NT2/D1 (cell line): ENCODE measurements at regions not wholly inside any gene's neighbourhood (a gene's known extent, or its start where the extent isn't known, plus 50 kb on each side); places are given as distances from the start of the nearest gene placed in this dataset.

ENCODE experiments used
- SUZ12 ChIP-seq: IDR thresholded peaks from 2 replicates; pipeline ENCODE4 v1.6.1; 2011; ENCODE audit not compliant: insufficient read length, insufficient read depth; ENCODE audit errors: extremely low read depth
- YY1 ChIP-seq: IDR thresholded peaks from 2 replicates; pipeline ENCODE4 v1.6.1; 2011; ENCODE audit not compliant: insufficient read length, insufficient read depth
- ZNF274 ChIP-seq: IDR thresholded peaks from 2 replicates; pipeline ENCODE4 v1.6.1; 2011; ENCODE audit warnings: mild to moderate bottlenecking, low read depth, low read length

DNA sequence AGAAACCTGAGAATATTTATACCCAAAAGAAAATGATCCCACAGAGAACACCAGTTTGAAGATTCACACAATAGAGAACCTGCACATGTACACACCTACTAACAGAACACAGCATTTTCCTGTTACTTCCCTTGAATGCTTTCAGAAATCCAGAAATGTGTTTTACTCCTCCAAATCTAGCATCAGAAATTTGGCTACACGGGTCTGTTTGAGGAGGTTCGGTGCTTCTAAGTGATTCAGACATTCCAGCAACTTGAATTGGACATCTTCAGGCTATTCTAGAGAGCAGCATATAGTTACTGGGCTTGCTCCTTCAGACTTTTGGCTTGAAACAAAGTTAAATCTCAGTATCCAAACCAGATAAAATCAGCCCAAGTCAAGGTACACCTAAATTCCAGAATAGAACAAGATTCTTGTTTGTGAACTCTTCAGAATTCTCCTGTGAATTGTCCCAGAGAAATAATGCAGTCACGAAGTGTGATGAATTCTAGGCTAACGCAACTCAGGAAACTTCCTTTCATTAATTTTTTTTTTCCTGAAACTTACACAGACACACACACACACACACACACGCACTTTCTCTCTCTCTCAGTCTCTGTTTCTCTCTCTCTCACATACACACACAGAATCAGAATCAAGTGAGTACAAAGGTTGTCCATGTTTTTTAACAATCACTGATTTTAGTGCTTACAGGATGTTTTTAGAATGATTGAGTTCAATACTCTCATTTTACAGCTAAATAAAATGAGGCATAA lies 278.4 kb upstream of the SNX7 start:
- no peak for TF ChIP-seq ZNF274
- TF ChIP-seq YY1 = no peak
- TF ChIP-seq SUZ12 = no peak
